CD14-positive monocyte (primary cell): ENCODE measurements at regions not wholly inside any gene's neighbourhood (a gene's known extent, or its start where the extent isn't known, plus 50 kb on each side); places are given as distances from the start of the nearest gene placed in this dataset.

Source experiments
- DNase-seq, 3 donors: peaks; one replicate each; pipeline ENCODE4 v3.0.0-alpha.2; 2011 to 2022
- H2AFZ ChIP-seq: 2 replicates; pipeline ENCODE4 v1.6.0; 2012; ENCODE audit warnings: mild to moderate bottlenecking, low read depth, low read length, inconsistent platforms; ENCODE audit not compliant: insufficient read depth, poor library complexity, severe bottlenecking
- H3K27ac ChIP-seq, 2 donors: 1 replicate in 1 of 2; 2 replicates in 1 of 2; pipeline ENCODE4 v1.5.1; 2012 to 2013; ENCODE audit warnings: low read length in 2 of 2, control low read depth in 1 of 2, inconsistent platforms in 1 of 2, low read depth in 1 of 2, mild to moderate bottlenecking in 1 of 2
- H3K27me3 ChIP-seq, 2 donors: one replicate each; pipeline versions ENCODE4 v1.6.0 to v1.6.1; 2011 to 2013; ENCODE audit warnings: low read length in 2 of 2; ENCODE audit not compliant: control insufficient read depth in 2 of 2, insufficient read depth in 2 of 2
- H3K36me3 ChIP-seq, 2 donors: replicated peaks in 1 of 2; 1 replicate in 1 of 2; 2 replicates in 1 of 2; pipeline versions ENCODE4 v1.5.1 to v1.6.1; 2012 to 2013; ENCODE audit warnings: low read length in 2 of 2, control low read depth in 1 of 2, inconsistent platforms in 1 of 2, mild to moderate bottlenecking in 1 of 2; ENCODE audit not compliant: insufficient read depth in 2 of 2, control insufficient read depth in 1 of 2
- H3K4me1 ChIP-seq, 2 donors: 1 replicate in 1 of 2; 2 replicates in 1 of 2; pipeline versions ENCODE4 v1.5.1 to v1.6.1; 2012 to 2013; ENCODE audit warnings: low read length in 2 of 2, control low read depth in 1 of 2, inconsistent platforms in 1 of 2, mild to moderate bottlenecking in 1 of 2, moderate library complexity in 1 of 2; ENCODE audit not compliant: insufficient read depth in 2 of 2, control insufficient read depth in 1 of 2
- H3K4me2 ChIP-seq: replicated peaks from 2 replicates; pipeline ENCODE3; 2012; ENCODE audit warnings: low read length, moderate library complexity, mild to moderate bottlenecking; ENCODE audit not compliant: poor library complexity, severe bottlenecking; ENCODE audit errors: extremely low read depth
- H3K4me3 ChIP-seq, 3 experiments: fragments of 200-600 bp in 1 of 3; sonication (generic) in 1 of 3; replicated peaks in 1 of 3; 1 replicate in 2 of 3; 2 replicates in 1 of 3; pipeline ENCODE4 v1.5.1; 2011 to 2013; ENCODE audit warnings: low read length in 3 of 3, mild to moderate bottlenecking in 3 of 3, control low read depth in 2 of 3, low read depth in 2 of 3, inconsistent platforms in 1 of 3, moderate library complexity in 1 of 3
- H3K79me2 ChIP-seq: 2 replicates; pipeline ENCODE4 v1.6.0; 2012; ENCODE audit warnings: mild to moderate bottlenecking, control low read depth, inconsistent platforms, low read length, moderate library complexity; ENCODE audit not compliant: insufficient read depth
- H3K9ac ChIP-seq: 2 replicates; pipeline ENCODE4 v1.6.0; 2017; ENCODE audit warnings: low read length, mild to moderate bottlenecking; ENCODE audit not compliant: insufficient read depth, poor library complexity, severe bottlenecking
- H3K9me3 ChIP-seq, 2 donors: replicated peaks in 1 of 2; 1 replicate in 1 of 2; 2 replicates in 1 of 2; pipeline versions ENCODE4 v1.5.1 to v1.6.1; 2012 to 2013; ENCODE audit warnings: low read length in 2 of 2, control low read depth in 1 of 2; ENCODE audit not compliant: control insufficient read depth in 1 of 2, insufficient read depth in 1 of 2
- H4K20me1 ChIP-seq: 2 replicates; pipeline ENCODE4 v1.6.0; 2012; ENCODE audit warnings: mild to moderate bottlenecking, low read length, control low read depth, moderate library complexity; ENCODE audit not compliant: insufficient read depth
- H3K27ac Mint-ChIP-seq, 7 donors: one replicate each; pipeline ENCODE4 v1.8.0; 2020; ENCODE audit warnings: mild to moderate bottlenecking in 7 of 7, mixed read lengths in 7 of 7, moderate library complexity in 6 of 7, inconsistent platforms in 2 of 7
- H3K27me3 Mint-ChIP-seq, 3 donors: one replicate each; pipeline ENCODE4 v1.8.0; 2021 to 2022; ENCODE audit warnings: low read depth in 3 of 3, mild to moderate bottlenecking in 3 of 3, mixed read lengths in 3 of 3, moderate library complexity in 3 of 3, inconsistent platforms in 1 of 3
- H3K36me3 Mint-ChIP-seq, 2 donors: one replicate each; pipeline ENCODE4 v1.8.0; 2020; ENCODE audit warnings: mixed read lengths in 2 of 2, inconsistent platforms in 1 of 2, mild to moderate bottlenecking in 1 of 2
- H3K4me1 Mint-ChIP-seq: one replicate; pipeline ENCODE4 v1.8.0; 2020; ENCODE audit warnings: mild to moderate bottlenecking, mixed read lengths
- H3K4me3 Mint-ChIP-seq, 2 donors: one replicate each; pipeline ENCODE4 v1.8.0; 2020; ENCODE audit warnings: mild to moderate bottlenecking in 2 of 2, mixed read lengths in 2 of 2, moderate library complexity in 1 of 2
- H3K9me3 Mint-ChIP-seq, 7 donors: one replicate each; pipeline ENCODE4 v1.8.0; 2020 to 2022; ENCODE audit warnings: mixed read lengths in 7 of 7, mild to moderate bottlenecking in 6 of 7, moderate library complexity in 6 of 7, inconsistent platforms in 2 of 7
- WGBS: methylation state at CpG from one replicate; pipeline ENCODE4 v1.1.5; 2013; ENCODE audit warnings: missing lambda C conversion rate; ENCODE audit not compliant: insufficient coverage; 5-methylcytosine and 5-hydroxymethylcytosine counted together
- intact Hi-C, 2 donors: fragments of 100-400 bp; cut with micrococcal nuclease; formaldehyde crosslinking; loops; one replicate each; pipeline versions ENCODE4 v1.15.0 to v1.15.1; 2023
- TF ChIP-seq, protein P1 (sequence below): fragments of 200-600 bp; IDR thresholded peaks from one replicate; pipeline ENCODE4 v1.8.0; 2022; ENCODE audit warnings: antibody characterized with exemption, mild to moderate bottlenecking

GRCh38 chr1:187624812-187625545 is 796.2 kb downstream of the PLA2G4A start:
- peaks cover 0 to 12% (median 4%) of the 10 kb centered on the region in 7 donors for H3K9me3 Mint-ChIP-seq
- Histone ChIP-seq H3K27ac (no peak overlapping the region), H3K4me1 (no peaks in the 10 kb centered on the region), H3K9ac (no peak overlapping the region), H3K4me3 (no peak overlapping the region), H3K36me3 (no peaks in the 10 kb centered on the region), H3K4me2 (no peak overlapping the region), H3K9me3 (peaks cover 0 to 3% of the 10 kb centered on the region in 2 donors), H3K79me2 (no peaks in the 10 kb centered on the region), H2AFZ (no peak overlapping the region), H4K20me1 (no peaks in the 10 kb centered on the region), H3K27me3 (no peaks in the 10 kb centered on the region)
- TF ChIP-seq, protein P1, sequence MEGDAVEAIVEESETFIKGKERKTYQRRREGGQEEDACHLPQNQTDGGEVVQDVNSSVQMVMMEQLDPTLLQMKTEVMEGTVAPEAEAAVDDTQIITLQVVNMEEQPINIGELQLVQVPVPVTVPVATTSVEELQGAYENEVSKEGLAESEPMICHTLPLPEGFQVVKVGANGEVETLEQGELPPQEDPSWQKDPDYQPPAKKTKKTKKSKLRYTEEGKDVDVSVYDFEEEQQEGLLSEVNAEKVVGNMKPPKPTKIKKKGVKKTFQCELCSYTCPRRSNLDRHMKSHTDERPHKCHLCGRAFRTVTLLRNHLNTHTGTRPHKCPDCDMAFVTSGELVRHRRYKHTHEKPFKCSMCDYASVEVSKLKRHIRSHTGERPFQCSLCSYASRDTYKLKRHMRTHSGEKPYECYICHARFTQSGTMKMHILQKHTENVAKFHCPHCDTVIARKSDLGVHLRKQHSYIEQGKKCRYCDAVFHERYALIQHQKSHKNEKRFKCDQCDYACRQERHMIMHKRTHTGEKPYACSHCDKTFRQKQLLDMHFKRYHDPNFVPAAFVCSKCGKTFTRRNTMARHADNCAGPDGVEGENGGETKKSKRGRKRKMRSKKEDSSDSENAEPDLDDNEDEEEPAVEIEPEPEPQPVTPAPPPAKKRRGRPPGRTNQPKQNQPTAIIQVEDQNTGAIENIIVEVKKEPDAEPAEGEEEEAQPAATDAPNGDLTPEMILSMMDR = no peak
- H3K36me3 Mint-ChIP-seq = no peaks in the 10 kb centered on the region
- no peaks in the 10 kb centered on the region for H3K27me3 Mint-ChIP-seq
- H3K27ac Mint-ChIP-seq = no peak overlapping the region
- WGBS = no CpG with 5 or more reads among the region's 2 CpGs
- no peak for DNase-seq
- no peaks in the 10 kb centered on the region for H3K4me1 Mint-ChIP-seq
- intact Hi-C loops = no loop called here
- H3K4me3 Mint-ChIP-seq = no peak overlapping the region

- Histone ChIP-seq H3K4me1 (no peaks in the 10 kb centered on the region), H3K4me2 (no peak overlapping the region), H3K4me3 (no peak overlapping the region), H3K27ac (no peak overlapping the region), H3K36me3 (no peaks in the 10 kb centered on the region), H3K9me3 (peaks cover 6 to 9% of the 10 kb centered on the region in 2 donors), H3K79me2 (no peaks in the 10 kb centered on the region), H4K20me1 (no peaks in the 10 kb centered on the region), H2AFZ (no peak overlapping the region), H3K9ac (no peak overlapping the region), H3K27me3 (no peaks in the 10 kb centered on the region)
- WGBS = no CpG with 5 or more reads among the region's 5 CpGs
- Mint-ChIP-seq H3K36me3 (no peaks in the 10 kb centered on the region), H3K27me3 (no peaks in the 10 kb centered on the region), H3K4me3 (no peak overlapping the region), H3K9me3 (peaks cover 3 to 11% (median 5%) of the 10 kb centered on the region in 7 donors), H3K27ac (no peak overlapping the region), H3K4me1 (no peaks in the 10 kb centered on the region)
- intact Hi-C loops = no loop called here
- DNase-seq = no peak
- TF ChIP-seq, protein P1 = no peak
Observed at GRCh38 chr1:187626056-187626455, 797.3 kb downstream of the PLA2G4A start.
